PC-9 (cell line): ENCODE measurements at regions not wholly inside any gene's neighbourhood (a gene's known extent, or its start where the extent isn't known, plus 50 kb on each side); places are given as distances from the start of the nearest gene placed in this dataset.

ENCODE experiments used
- BruUV-seq: library from RNA; stranded (reverse); fragments of 400-500 nt; replicated peaks from 2 replicates; lab custom pipeline; 2021; lab: Mats Ljungman, UMichigan
- CTCF ChIA-PET: fragments of 300-600 bp; sonication (Branson Sonifier 250); formaldehyde crosslinking; loops from one replicate; lab custom pipeline; 2022; ENCODE audit warnings: antibody characterized with exemption; lab: Charles Lee
- POLR2A ChIA-PET: fragments of 300-600 bp; sonication (Branson Sonifier 250); formaldehyde crosslinking; loops from one replicate; lab custom pipeline; 2022; ENCODE audit warnings: antibody characterized with exemption; ENCODE audit not compliant: unreplicated experiment; lab: Charles Lee
- DNase-seq, 2 experiments: peaks; one replicate each; pipeline versions ENCODE4 v3.0.0 to v3.0.0-alpha.2; 2015 to 2022; ENCODE audit warnings: mixed read lengths in 1 of 2
- H2AFZ ChIP-seq: fragments of 200-600 bp; sonication (generic); 2 replicates; pipeline ENCODE4 v1.8.1; 2017; ENCODE audit warnings: antibody characterized with exemption
- H3F3A ChIP-seq: fragments of 200-600 bp; sonication (generic); 2 replicates; pipeline ENCODE4 v1.8.1; 2017; ENCODE audit warnings: antibody characterized with exemption, mild to moderate bottlenecking, low read depth; ENCODE audit not compliant: insufficient read depth
- H3K27ac ChIP-seq: fragments of 200-600 bp; sonication (generic); 2 replicates; pipeline ENCODE4 v1.6.1; 2016; ENCODE audit warnings: mixed run types
- H3K27me3 ChIP-seq: fragments of 200-600 bp; sonication (generic); 2 replicates; pipeline ENCODE4 v1.6.1; 2016; ENCODE audit warnings: low read depth, mixed run types; ENCODE audit not compliant: insufficient read depth
- H3K36me3 ChIP-seq: fragments of 200-600 bp; sonication (generic); 2 replicates; pipeline ENCODE4 v1.6.1; 2016; ENCODE audit warnings: low read depth, mixed run types
- H3K4me1 ChIP-seq: fragments of 200-600 bp; sonication (generic); replicated peaks from 2 replicates; pipeline ENCODE4 v1.6.1; 2016; ENCODE audit warnings: mixed run types; ENCODE audit not compliant: insufficient read depth
- H3K4me2 ChIP-seq: fragments of 200-600 bp; sonication (generic); 2 replicates; pipeline ENCODE4 v1.6.1; 2017; ENCODE audit warnings: mixed run types
- H3K4me3 ChIP-seq: fragments of 200-600 bp; sonication (generic); 2 replicates; pipeline ENCODE4 v1.6.1; 2016; ENCODE audit warnings: mixed run types
- H3K79me2 ChIP-seq: fragments of 200-600 bp; sonication (generic); 2 replicates; pipeline ENCODE4 v1.6.1; 2017; ENCODE audit warnings: low read depth, mixed run types
- H3K9me2 ChIP-seq: fragments of 200-600 bp; sonication (generic); 2 replicates; pipeline ENCODE4 v1.8.1; 2017; ENCODE audit warnings: mild to moderate bottlenecking; ENCODE audit not compliant: insufficient read depth
- H3K9me3 ChIP-seq: fragments of 200-600 bp; sonication (generic); 2 replicates; pipeline ENCODE4 v1.8.1; 2016; ENCODE audit warnings: low read depth; ENCODE audit not compliant: insufficient read depth
- H4K20me1 ChIP-seq: fragments of 200-600 bp; sonication (generic); 2 replicates; pipeline ENCODE4 v1.8.1; 2017; ENCODE audit not compliant: insufficient read depth
- CTCF ChIP-seq: fragments of 200-600 bp; sonication (generic); conservative IDR thresholded peaks from 2 replicates; pipeline ENCODE4 v1.6.1; 2017; ENCODE audit warnings: mixed run types, antibody characterized with exemption, mild to moderate bottlenecking, moderate library complexity
- EZH2 ChIP-seq: fragments of 200-600 bp; sonication (generic); IDR thresholded peaks from 2 replicates; pipeline ENCODE4 v1.8.0; 2017; ENCODE audit warnings: antibody characterized with exemption, low read depth
- intact Hi-C: fragments of 100-400 bp; cut with micrococcal nuclease; formaldehyde crosslinking; loops from one replicate; pipeline ENCODE4 v1.10.0; 2022; ENCODE audit not compliant: unreplicated experiment

GRCh38 chr5:142259758-142260157 lies 65.1 kb downstream of the SPRY4 start:
- H3K27me3 ChIP-seq, result no peaks in the 10 kb centered on the region
- no peaks in the 10 kb centered on the region for H3K79me2 ChIP-seq
- no peak for TF ChIP-seq CTCF
- TF ChIP-seq EZH2, result no peak
- no peak overlapping the region for H3K4me3 ChIP-seq
- H3K9me2 ChIP-seq, result no peaks in the 10 kb centered on the region
- intact Hi-C loops, result no loop called here
- no TSS peak for BruUV-seq
- H3K36me3 ChIP-seq, result no peaks in the 10 kb centered on the region
- peaks cover 8% of the 10 kb centered on the region; the same call in 1 of the 2 replicates for H3K4me1 ChIP-seq
- no peak overlapping the region for H3K4me2 ChIP-seq
- H3F3A ChIP-seq, result no peaks in the 10 kb centered on the region
- CTCF ChIA-PET, result no interaction called here
- no peak for DNase-seq
- no peaks in the 10 kb centered on the region for H3K9me3 ChIP-seq
- no peak overlapping the region for H2AFZ ChIP-seq
- no peak overlapping the region for H3K27ac ChIP-seq
- H4K20me1 ChIP-seq, result no peaks in the 10 kb centered on the region
- POLR2A ChIA-PET, result no interaction called here

GRCh38 chr5:142255831-142256230 lies 69.0 kb downstream of the SPRY4 start:
- H3K27ac ChIP-seq, result no peak overlapping the region
- H2AFZ ChIP-seq, result no peak overlapping the region
- H3K4me1 ChIP-seq, result peaks cover 9% of the 10 kb centered on the region
- no peaks in the 10 kb centered on the region for H3K36me3 ChIP-seq
- intact Hi-C loops, result no loop called here
- no peaks in the 10 kb centered on the region for H3K79me2 ChIP-seq
- no peaks in the 10 kb centered on the region for H3K27me3 ChIP-seq
- TF ChIP-seq EZH2, result no peak
- TF ChIP-seq CTCF, result no peak
- BruUV-seq, result no TSS peak
- POLR2A ChIA-PET, result interaction anchor here (0.6 kb wide), 1 partner anchor 24 kb away, joined by 3 read pairs; no protein-coding TSS in a partner anchor
- CTCF ChIA-PET, result no interaction called here
- peaks cover 7% of the 10 kb centered on the region; the same call in 1 of the 2 replicates for H3F3A ChIP-seq
- no peaks in the 10 kb centered on the region for H4K20me1 ChIP-seq
- no peak for DNase-seq
- H3K9me2 ChIP-seq, result no peaks in the 10 kb centered on the region
- H3K4me3 ChIP-seq, result no peak overlapping the region
- H3K9me3 ChIP-seq, result no peaks in the 10 kb centered on the region
- no peak overlapping the region for H3K4me2 ChIP-seq

- H3F3A ChIP-seq, result peaks cover 7% of the 10 kb centered on the region; the same call in 1 of the 2 replicates
- no peaks in the 10 kb centered on the region for H4K20me1 ChIP-seq
- intact Hi-C loops, result no loop called here
- no peak overlapping the region for H2AFZ ChIP-seq
- no peak overlapping the region for H3K27ac ChIP-seq
- DNase-seq, result no peak
- H3K4me3 ChIP-seq, result no peak overlapping the region
- H3K79me2 ChIP-seq, result no peaks in the 10 kb centered on the region
- CTCF ChIA-PET, result no interaction called here
- BruUV-seq, result no TSS peak
- peaks cover 18% of the 10 kb centered on the region for H3K4me1 ChIP-seq
- POLR2A ChIA-PET, result no interaction called here
- H3K9me2 ChIP-seq, result no peaks in the 10 kb centered on the region
- no peaks in the 10 kb centered on the region for H3K27me3 ChIP-seq
- no peaks in the 10 kb centered on the region for H3K36me3 ChIP-seq
- H3K4me2 ChIP-seq, result no peak overlapping the region
- no peaks in the 10 kb centered on the region; the same call in 1 of the 2 replicates for H3K9me3 ChIP-seq
- TF ChIP-seq EZH2 (no peak), CTCF (no peak)
Measured at GRCh38 chr5:142254431-142254830, 70.4 kb downstream of the SPRY4 start.
